Ovary (tissue), 3 donors: ENCODE measurements at regions not wholly inside any gene's neighbourhood (a gene's known extent, or its start where the extent isn't known, plus 50 kb on each side); places are given as distances from the start of the nearest gene placed in this dataset.

Source experiments
- CTCF ChIP-seq, 3 donors: fragments of 450-650 bp in 2 of 3; fragments of 200-600 bp in 1 of 3; IDR thresholded peaks; one replicate each; pipeline versions ENCODE4 v1.5.1 to v1.8.0; 2016 to 2022; ENCODE audit warnings: antibody characterized with exemption in 3 of 3, mild to moderate bottlenecking in 1 of 3
- POLR2A ChIP-seq: fragments of 450-650 bp; IDR thresholded peaks from one replicate; pipeline ENCODE4 v1.6.1; 2017; ENCODE audit warnings: antibody characterized with exemption, mild to moderate bottlenecking, moderate library complexity
- donor health status: DM: no; HTN: no; CAD: no.

GRCh38 chr6:103570431-103570830 is 1289.3 kb downstream of the HACE1 start:
- TF ChIP-seq CTCF (IDR thresholded peaks at IDR 0.05) (no peak), POLR2A (no peak)
